CD4-positive, alpha-beta T cell treated with Interleukin-4 for 1 hour (primary cell): ENCODE measurements at regions not wholly inside any gene's neighbourhood (a gene's known extent, or its start where the extent isn't known, plus 50 kb on each side); places are given as distances from the start of the nearest gene placed in this dataset.

Experiments
- DNase-seq, 2 donors: peaks; one replicate each; pipeline ENCODE4 v3.0.0-alpha.2; 2020 to 2022

GRCh38 chr6:22943327-22943726, 374.0 kb downstream of the HDGFL1 start:
- DNase-seq: no peak

GRCh38 chr6:22949967-22950366, 380.6 kb downstream of the HDGFL1 start:
- no peak for DNase-seq

GRCh38 chr6:22952097-22952496, 382.7 kb downstream of the HDGFL1 start:
- no peak for DNase-seq

GRCh38 chr6:22954749-22955385, 385.5 kb downstream of the HDGFL1 start:
- DNase-seq: peak in 1 of 2 donors; percentile 5

- DNase-seq: no peak
Observed at GRCh38 chr6:22956029-22956681, 386.8 kb downstream of the HDGFL1 start.

- no peak for DNase-seq
Observed at GRCh38 chr6:22958677-22959076, 389.3 kb downstream of the HDGFL1 start.

- no peak for DNase-seq
Observed at GRCh38 chr6:22959571-22959970, 390.2 kb downstream of the HDGFL1 start.

GRCh38 chr6:22964334-22964733, 395.0 kb downstream of the HDGFL1 start:
- no peak for DNase-seq

GRCh38 chr6:22965889-22966288, 396.5 kb downstream of the HDGFL1 start:
- no peak for DNase-seq

- no peak for DNase-seq
Observed at GRCh38 chr6:22966691-22967422, 397.5 kb downstream of the HDGFL1 start.

- DNase-seq: no peak
Observed at GRCh38 chr6:22970004-22970403, 400.6 kb downstream of the HDGFL1 start.

- no peak for DNase-seq
Observed at GRCh38 chr6:22972771-22973170, 403.4 kb downstream of the HDGFL1 start.

GRCh38 chr6:22975079-22975478, 405.7 kb downstream of the HDGFL1 start:
- DNase-seq: no peak

GRCh38 chr6:22980446-22980845, 411.1 kb downstream of the HDGFL1 start:
- DNase-seq: no peak

- DNase-seq: no peak
Observed at GRCh38 chr6:23002044-23002619, 432.8 kb downstream of the HDGFL1 start.

GRCh38 chr6:23003671-23004467, 434.5 kb downstream of the HDGFL1 start:
- no peak for DNase-seq

GRCh38 chr6:23006656-23007055, 437.3 kb downstream of the HDGFL1 start:
- no peak for DNase-seq

GRCh38 chr6:23011615-23012014, 442.2 kb downstream of the HDGFL1 start:
- no peak for DNase-seq

GRCh38 chr6:23013776-23014175, 444.4 kb downstream of the HDGFL1 start:
- no peak for DNase-seq

GRCh38 chr6:23016696-23017095, 447.3 kb downstream of the HDGFL1 start:
- no peak for DNase-seq

GRCh38 chr6:23021487-23021886, 452.1 kb downstream of the HDGFL1 start:
- DNase-seq: no peak

- DNase-seq: no peak
Observed at GRCh38 chr6:23027281-23027680, 457.9 kb downstream of the HDGFL1 start.

- no peak for DNase-seq
Observed at GRCh38 chr6:23031986-23032385, 462.6 kb downstream of the HDGFL1 start.
